ENCODE measurements at regions not wholly inside any gene's neighbourhood (a gene's known extent, or its start where the extent isn't known, plus 50 kb on each side); places are given as distances from the start of the nearest gene placed in this dataset.

- no peak for TF ChIP-seq CTCF (IDR thresholded peaks at IDR 0.05)
- TF ChIP-seq POLR2A (IDR thresholded peaks at IDR 0.05): no peak
These were observed 76.8 kb upstream of the BTN3A2 start for GRCh38 chr6:26288155-26288554.
